Vagina (tissue), 2 donors: ENCODE measurements at regions not wholly inside any gene's neighbourhood (a gene's known extent, or its start where the extent isn't known, plus 50 kb on each side); places are given as distances from the start of the nearest gene placed in this dataset.

Source experiments
- DNase-seq, 2 donors: peaks; one replicate each; pipeline ENCODE4 v3.0.0-alpha.2; 2017; ENCODE audit errors: extremely low spot score in 2 of 2
- H3K27ac ChIP-seq: fragments of 200-600 bp; sonication (generic); one replicate; pipeline ENCODE4 v1.5.1; 2019
- H3K27me3 ChIP-seq: fragments of 200-600 bp; sonication (generic); one replicate; pipeline ENCODE4 v1.5.1; 2019
- H3K36me3 ChIP-seq, 2 donors: fragments of 200-600 bp; sonication (generic); one replicate each; pipeline ENCODE4 v1.5.1; 2017 to 2019
- H3K4me1 ChIP-seq: fragments of 200-600 bp; sonication (generic); one replicate; pipeline ENCODE4 v1.5.1; 2019
- H3K4me3 ChIP-seq, 2 donors: fragments of 200-600 bp; sonication (generic); 1 replicate in 1 of 2; 2 replicates in 1 of 2; pipeline ENCODE4 v1.5.1; 2016 to 2019
- H3K9me3 ChIP-seq: fragments of 200-600 bp; sonication (generic); one replicate; pipeline ENCODE4 v1.5.1; 2019
- POLR2A ChIP-seq, 2 donors: fragments of 450-650 bp; IDR thresholded peaks; one replicate each; pipeline ENCODE4 v1.6.1; 2017; ENCODE audit warnings: antibody characterized with exemption in 2 of 2, mild to moderate bottlenecking in 2 of 2, moderate library complexity in 2 of 2
- POLR2AphosphoS5 ChIP-seq, 2 donors: sonication (generic); formaldehyde crosslinking; IDR thresholded peaks; one replicate each; pipeline ENCODE4 v1.9.0; 2017; ENCODE audit warnings: antibody characterized with exemption in 2 of 2, mild to moderate bottlenecking in 2 of 2, low read depth in 1 of 2; ENCODE audit not compliant: insufficient read depth in 1 of 2
- intact Hi-C: fragments of 100-400 bp; cut with DNase I; formaldehyde crosslinking; loops from one replicate; pipeline ENCODE4 v1.15.1; 2023
- TF ChIP-seq, protein P1 (sequence below), 3 experiments: fragments of 450-650 bp in 2 of 3; fragments of 200-600 bp in 1 of 3; sonication (generic) in 1 of 3; IDR thresholded peaks; one replicate each; pipeline ENCODE4 v1.5.1; 2017 to 2019; ENCODE audit warnings: antibody characterized with exemption in 3 of 3, mild to moderate bottlenecking in 2 of 3, moderate library complexity in 2 of 3

DNA sequence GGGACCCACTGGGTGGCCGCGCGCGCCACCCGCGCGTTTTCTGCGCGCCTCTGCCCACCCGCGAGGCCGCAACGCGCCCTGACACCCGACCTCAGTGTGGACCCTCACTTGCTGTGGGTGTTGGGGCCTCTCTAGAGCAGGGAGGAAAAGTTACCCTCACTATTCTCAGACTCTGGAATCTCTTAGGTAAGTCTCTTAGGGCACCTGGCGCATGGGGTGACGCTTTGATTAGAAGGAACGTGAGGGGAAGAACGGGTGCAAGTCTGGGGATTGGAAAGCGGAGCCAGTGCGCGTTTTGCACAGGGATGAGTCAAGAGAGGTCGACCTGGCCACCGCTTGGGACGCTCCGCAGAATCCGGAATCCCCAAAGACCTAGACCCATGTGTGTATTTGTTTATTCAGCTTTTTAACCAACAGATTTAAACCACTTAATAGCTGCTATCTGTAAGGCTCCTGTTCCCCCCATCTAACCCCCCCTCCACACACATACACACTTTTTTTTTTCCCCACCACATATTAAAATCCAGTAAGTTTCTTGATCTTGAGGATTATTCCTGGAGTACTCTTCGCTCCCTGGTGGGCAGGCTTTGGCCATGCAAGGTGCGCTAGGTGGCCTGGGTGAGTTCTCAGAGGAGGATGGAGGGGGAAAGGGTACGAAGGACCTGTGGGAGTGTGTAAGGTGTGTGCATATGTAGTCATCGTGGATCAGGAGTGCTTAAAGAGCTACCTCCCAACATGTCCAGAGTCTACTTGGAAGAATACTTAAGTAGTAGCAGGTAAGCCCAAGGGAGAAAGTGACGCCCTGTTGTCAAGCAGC is 169.1 kb upstream of the PPP1R3A start:
- no peaks in the 10 kb centered on the region for H3K36me3 ChIP-seq
- H3K4me1 ChIP-seq = peaks cover 7% of the 10 kb centered on the region
- no peak for DNase-seq
- no peaks in the 10 kb centered on the region for H3K9me3 ChIP-seq
- no peaks in the 10 kb centered on the region for H3K27me3 ChIP-seq
- intact Hi-C loops = loop anchor here (10.0 kb wide), 1 partner anchor 837 kb away; the partner anchor contains the start of gene MDFIC
- H3K4me3 ChIP-seq = peak overlapping the region; percentile 68 to 77
- TF ChIP-seq POLR2A (IDR thresholded peaks at IDR 0.05) = no peak
- TF ChIP-seq, protein P1, sequence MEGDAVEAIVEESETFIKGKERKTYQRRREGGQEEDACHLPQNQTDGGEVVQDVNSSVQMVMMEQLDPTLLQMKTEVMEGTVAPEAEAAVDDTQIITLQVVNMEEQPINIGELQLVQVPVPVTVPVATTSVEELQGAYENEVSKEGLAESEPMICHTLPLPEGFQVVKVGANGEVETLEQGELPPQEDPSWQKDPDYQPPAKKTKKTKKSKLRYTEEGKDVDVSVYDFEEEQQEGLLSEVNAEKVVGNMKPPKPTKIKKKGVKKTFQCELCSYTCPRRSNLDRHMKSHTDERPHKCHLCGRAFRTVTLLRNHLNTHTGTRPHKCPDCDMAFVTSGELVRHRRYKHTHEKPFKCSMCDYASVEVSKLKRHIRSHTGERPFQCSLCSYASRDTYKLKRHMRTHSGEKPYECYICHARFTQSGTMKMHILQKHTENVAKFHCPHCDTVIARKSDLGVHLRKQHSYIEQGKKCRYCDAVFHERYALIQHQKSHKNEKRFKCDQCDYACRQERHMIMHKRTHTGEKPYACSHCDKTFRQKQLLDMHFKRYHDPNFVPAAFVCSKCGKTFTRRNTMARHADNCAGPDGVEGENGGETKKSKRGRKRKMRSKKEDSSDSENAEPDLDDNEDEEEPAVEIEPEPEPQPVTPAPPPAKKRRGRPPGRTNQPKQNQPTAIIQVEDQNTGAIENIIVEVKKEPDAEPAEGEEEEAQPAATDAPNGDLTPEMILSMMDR (IDR thresholded peaks at IDR 0.05) = no peak
- peak overlapping the region; percentile 42 for H3K27ac ChIP-seq

DNA sequence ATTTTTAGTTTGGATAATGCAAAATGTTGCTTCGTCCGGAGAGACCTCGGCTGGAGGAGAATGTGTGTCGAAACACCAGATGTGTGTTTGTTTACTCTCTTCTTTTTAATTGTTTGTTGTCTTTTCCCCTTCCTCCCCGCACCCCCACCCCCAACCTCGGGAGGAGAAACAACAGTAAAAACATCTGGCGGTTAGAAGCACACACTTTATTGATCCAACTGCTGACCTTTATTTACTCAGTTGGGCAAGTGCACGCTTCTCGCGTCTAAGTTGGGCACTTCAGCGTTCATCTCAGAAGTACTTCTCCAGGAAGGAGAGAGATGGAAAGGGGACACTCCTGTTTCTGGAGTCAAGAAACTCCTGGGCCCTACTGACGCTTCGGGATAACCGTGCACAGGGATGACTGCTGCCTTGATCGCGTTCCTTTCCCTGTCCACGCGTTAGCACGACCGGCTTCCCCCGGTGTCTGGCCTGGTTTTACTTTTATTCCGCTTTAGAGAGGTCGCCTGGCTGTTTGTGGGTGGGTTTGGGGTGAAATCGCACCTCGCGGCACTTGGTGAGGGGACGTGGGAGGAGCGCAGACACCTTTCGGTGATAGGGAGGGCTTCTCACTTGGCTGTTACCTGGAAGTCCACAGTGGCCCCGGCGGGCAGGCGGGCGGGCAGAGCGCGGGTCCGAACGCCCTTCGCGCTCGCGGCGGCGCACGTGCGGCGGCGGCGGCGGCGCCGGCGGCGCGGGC is 168.3 kb upstream of the PPP1R3A start:
- H3K4me1 ChIP-seq = peaks cover 9% of the 10 kb centered on the region
- H3K36me3 ChIP-seq = no peaks in the 10 kb centered on the region
- intact Hi-C loops = loop anchor here (10.0 kb wide), 1 partner anchor 838 kb away; the partner anchor contains the start of gene MDFIC
- no peaks in the 10 kb centered on the region for H3K9me3 ChIP-seq
- H3K27me3 ChIP-seq = no peaks in the 10 kb centered on the region
- peak overlapping the region; percentile 96 for H3K27ac ChIP-seq
- DNase-seq = no peak
- no peak for TF ChIP-seq POLR2A (IDR thresholded peaks at IDR 0.05)
- TF ChIP-seq, protein P1 (IDR thresholded peaks at IDR 0.05) = no peak
- TF ChIP-seq POLR2AphosphoS5 (IDR thresholded peaks at IDR 0.05; ENCODE audit: insufficient read depth in 1 of 2, low read depth in 1 of 2) = no peak
- H3K4me3 ChIP-seq = peak overlapping the region; percentile 68 to 77

DNA sequence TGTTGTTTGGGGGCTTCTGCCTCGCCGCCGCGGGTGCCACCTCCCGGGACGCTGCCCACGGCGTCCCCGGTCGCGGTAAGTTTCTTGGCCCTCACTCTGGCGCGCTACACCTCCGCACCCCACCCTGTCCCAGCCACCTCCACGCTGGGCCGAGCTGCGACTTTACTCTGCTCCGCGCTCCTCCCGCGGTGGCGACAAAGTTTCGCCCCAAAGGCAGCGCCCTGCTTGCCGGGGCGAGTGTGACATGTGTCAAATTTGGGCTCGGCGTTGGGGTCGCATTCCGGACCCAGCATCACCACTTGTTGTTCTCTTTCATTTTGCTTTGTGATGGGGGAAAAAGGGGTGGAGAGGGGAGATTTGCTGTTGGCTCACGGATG is 167.7 kb upstream of the PPP1R3A start:
- peak overlapping the region; percentile 68 to 77 for H3K4me3 ChIP-seq
- no peaks in the 10 kb centered on the region for H3K9me3 ChIP-seq
- TF ChIP-seq POLR2A (IDR thresholded peaks at IDR 0.05) (no peak), POLR2AphosphoS5 (IDR thresholded peaks at IDR 0.05; ENCODE audit: insufficient read depth in 1 of 2, low read depth in 1 of 2) (no peak)
- TF ChIP-seq, protein P1 (IDR thresholded peaks at IDR 0.05) = no peak
- H3K36me3 ChIP-seq = no peaks in the 10 kb centered on the region
- H3K27ac ChIP-seq = peak overlapping the region; percentile 96
- no peaks in the 10 kb centered on the region for H3K27me3 ChIP-seq
- H3K4me1 ChIP-seq = peaks cover 9% of the 10 kb centered on the region
- DNase-seq = no peak
- intact Hi-C loops = loop anchor here (10.0 kb wide), 1 partner anchor 838 kb away; the partner anchor contains the start of gene MDFIC

DNA sequence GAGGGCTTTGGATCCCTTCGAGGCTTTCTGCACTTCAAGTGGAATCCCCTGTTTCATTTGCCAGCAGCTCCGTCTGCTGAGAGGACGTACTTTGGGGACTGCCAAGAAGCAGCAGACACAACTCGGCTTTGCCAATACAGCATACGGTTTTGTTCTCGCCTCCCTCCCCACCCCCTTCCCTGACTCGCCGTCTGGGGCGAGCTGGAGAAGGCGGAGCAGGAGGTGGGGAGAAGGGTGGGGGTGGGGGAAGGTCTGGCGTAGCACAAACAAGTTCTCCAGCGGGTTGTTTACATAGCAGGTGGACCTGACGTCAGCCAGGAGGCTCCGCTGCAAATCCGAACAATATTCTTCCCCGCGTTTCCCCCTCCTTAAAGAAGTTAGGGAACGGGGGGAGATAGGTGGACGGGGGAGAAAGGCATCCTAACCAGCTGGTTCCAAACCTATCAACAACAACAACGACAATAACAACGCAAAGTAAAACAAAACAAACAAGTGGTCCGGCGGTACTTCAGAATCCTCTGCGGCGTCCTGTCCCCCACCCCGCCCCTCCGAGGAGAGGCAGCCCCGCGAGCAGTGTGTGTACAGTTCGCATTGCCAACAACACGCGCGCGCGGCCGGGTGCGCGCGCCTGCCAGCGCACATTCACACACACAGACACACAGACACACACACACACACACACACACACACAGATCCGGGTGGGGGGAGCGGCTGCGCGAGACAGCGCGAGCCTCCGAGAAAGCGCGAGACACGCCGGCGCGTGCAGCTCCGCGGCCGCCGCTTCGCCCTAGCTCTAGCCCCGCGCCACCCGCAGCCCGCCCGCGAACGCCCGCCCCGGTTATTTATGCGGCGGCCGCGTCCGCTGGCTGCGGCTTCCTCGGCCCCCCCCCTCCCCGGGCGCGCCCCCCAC is 167.0 kb upstream of the PPP1R3A start:
- intact Hi-C loops = loop anchor here (10.0 kb wide), 1 partner anchor 839 kb away; the partner anchor contains the start of gene MDFIC
- DNase-seq = peak in 1 of 2 donors; percentile 95
- no peaks in the 10 kb centered on the region for H3K27me3 ChIP-seq

More for the DNA sequence above, 167.0 kb upstream of the PPP1R3A start:
- Histone ChIP-seq H3K4me1 (peaks cover 9% of the 10 kb centered on the region), H3K36me3 (no peaks in the 10 kb centered on the region), H3K9me3 (no peaks in the 10 kb centered on the region), H3K4me3 (peak overlapping the region; percentile 68 to 77), H3K27ac (peak overlapping the region; percentile 96)
- TF ChIP-seq, protein P1 (IDR thresholded peaks at IDR 0.05) = no peak
- TF ChIP-seq POLR2A (IDR thresholded peaks at IDR 0.05) = peak in 1 of 2 donors; percentile 26
- peak; percentile 67 to 81 for TF ChIP-seq POLR2AphosphoS5 (IDR thresholded peaks at IDR 0.05; ENCODE audit: insufficient read depth in 1 of 2, low read depth in 1 of 2)
